HG03521 (cell line): ENCODE measurements at regions not wholly inside any gene's neighbourhood (a gene's known extent, or its start where the extent isn't known, plus 50 kb on each side); places are given as distances from the start of the nearest gene placed in this dataset.
"Not testable (repeated sequence)": the region's sequence is repeated elsewhere in the genome, so short reads cannot be mapped to it uniquely, and the experiment has no call there.

Source experiments
- ATAC-seq: cut with Tn5 transposase; IDR thresholded peaks from one replicate; pipeline ENCODE4 v1.9.1; 2021; ENCODE audit warnings: mild to moderate bottlenecking, moderate library complexity; ENCODE audit not compliant: unreplicated experiment

GRCh38 chr6:144932621-144933020, 647.5 kb downstream of the UTRN start:
- no peak for ATAC-seq

DNA sequence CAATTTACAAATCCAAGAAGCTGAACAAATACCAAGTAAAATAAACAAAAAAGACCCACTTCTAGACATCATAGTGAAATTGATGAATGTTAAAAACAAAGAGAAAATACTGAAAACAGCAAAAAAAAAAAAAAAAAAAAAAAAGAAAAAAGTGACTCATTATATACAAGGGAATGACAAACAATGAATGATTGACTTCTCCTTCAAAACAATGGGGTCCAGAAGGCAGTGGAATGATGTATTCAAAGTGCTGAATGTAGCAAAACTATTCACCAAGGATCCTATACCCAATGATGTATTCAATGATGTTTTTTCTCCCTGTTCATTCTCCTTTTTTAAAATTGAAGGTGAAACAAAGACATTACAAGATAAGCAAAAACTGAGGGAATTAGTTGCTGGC, 650.0 kb downstream of the UTRN start:
- ATAC-seq, result no peak

- ATAC-seq, result no peak
Measured at GRCh38 chr6:144935661-144936060, 650.5 kb downstream of the UTRN start.

DNA sequence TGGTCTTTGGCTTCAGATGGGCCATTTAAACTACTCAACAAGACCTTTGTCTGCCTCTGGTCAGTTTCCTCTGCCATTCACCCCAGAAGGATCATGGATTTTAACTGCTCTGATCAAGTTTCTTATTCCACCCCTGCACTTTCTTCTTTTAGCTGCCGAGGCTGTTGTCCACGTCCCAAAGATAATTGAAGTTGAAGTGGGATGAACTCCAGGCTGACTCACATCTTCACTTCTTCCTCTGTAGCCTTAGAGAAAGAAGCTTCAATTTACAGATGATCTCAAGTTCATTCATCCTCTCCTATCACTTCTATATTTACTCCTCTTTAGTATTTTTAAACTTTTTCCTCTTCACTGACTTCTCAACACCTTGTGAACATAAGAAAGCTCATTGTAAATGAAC, 651.6 kb downstream of the UTRN start:
- no peak for ATAC-seq

GRCh38 chr6:144939921-144940320, 654.8 kb downstream of the UTRN start:
- ATAC-seq, result no peak

GRCh38 chr6:144944106-144944505, 659.0 kb downstream of the UTRN start:
- no peak for ATAC-seq

DNA sequence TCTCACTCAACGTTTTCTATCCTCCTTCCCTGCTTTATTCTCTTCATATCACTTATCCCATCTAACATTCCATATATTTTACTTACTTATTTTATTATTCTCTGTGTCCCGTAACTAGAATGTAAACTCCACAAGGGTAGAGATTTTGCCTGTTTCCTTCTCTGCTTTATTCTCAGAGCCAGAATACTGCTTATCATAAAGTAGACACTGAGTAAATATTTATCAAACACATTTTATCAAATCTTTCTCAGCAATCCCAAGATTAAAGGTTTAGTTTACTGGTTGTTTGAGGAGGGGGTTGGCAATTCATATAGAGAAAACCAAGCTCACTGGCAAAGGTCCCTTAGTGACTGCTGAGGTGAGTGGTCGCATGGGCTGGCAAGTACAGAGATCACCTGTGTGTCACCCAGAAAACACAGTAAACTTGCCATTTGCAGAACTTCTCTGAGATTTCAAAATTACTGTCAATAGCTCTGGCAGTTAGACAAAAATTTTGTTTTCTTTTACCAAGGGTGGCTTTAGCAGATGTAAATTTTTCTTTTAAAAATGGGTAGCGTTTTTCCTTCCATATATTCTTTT, 662.4 kb downstream of the UTRN start:
- ATAC-seq, result no peak

DNA sequence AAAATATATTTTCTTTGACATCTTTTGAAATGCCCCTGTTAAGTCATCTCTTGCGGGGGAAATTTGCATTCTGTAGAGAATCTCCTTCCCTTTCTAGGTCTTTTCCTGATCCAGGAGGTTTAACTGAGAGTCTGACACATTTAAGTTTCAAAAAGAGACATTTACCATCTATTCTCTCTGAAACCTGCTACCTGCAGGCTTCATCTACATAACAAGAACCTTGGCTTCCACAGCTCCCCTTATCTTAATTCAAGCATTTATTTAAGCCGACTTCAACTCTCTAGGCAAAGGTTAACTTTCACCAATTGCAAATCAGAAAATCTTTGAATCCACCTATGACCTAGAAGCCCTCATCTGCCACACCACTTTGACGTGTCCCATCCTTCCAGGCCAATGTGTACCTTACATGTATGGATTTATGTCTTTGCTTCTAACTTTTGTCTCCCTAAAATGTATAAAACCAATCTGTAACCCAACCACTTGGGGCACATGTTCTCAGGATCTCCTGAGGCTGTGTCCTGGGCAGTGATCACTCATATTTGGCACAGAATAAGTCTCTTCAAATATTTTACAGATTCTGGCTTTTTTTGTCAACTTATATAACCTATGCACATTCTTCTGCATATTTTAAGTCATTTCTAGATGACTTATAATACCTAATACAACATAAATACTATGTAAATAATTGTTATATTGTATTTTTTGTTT, 666.7 kb downstream of the UTRN start:
- no peak for ATAC-seq

GRCh38 chr6:144952456-144953240, 667.5 kb downstream of the UTRN start:
- no peak for ATAC-seq

DNA sequence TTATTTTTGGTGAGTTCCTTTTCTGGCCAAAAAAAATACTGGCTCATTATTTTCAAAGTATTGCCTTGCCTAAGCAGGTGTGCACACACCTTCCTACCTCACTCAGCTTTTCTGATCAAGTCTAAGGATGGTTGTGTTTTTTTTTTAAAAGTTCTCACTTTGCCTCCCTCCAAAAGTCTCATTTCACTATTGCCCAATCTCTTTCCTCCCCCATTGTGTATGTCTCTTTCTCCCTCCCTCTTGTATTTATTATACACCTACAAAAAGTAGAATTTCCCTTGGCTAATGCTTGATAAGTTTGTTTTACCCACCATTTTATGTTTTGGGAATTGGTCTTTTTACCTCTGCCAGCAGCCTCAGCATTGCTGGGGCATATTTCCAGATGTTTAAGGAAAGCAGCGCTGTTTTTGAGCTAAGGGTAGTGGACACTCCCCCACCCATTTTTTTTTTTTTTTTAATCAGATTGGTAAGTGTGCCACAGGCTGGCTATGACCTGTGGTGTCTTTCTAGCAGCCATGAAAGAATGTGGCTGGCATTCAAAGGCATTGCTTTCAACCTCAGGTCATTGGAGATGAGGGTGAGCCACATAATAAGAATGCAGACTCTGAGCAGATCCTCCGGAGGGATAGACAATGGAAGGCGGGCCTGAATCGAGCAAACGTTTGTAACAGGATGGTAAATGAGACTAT, 668.6 kb downstream of the UTRN start:
- ATAC-seq, result no peak

GRCh38 chr6:144954241-144954556, 669.1 kb downstream of the UTRN start:
- ATAC-seq, result no peak

GRCh38 chr6:144955392-144955791, 670.3 kb downstream of the UTRN start:
- no peak for ATAC-seq

- ATAC-seq, result no peak
Measured at GRCh38 chr6:144955859-144956258, 670.7 kb downstream of the UTRN start.

DNA sequence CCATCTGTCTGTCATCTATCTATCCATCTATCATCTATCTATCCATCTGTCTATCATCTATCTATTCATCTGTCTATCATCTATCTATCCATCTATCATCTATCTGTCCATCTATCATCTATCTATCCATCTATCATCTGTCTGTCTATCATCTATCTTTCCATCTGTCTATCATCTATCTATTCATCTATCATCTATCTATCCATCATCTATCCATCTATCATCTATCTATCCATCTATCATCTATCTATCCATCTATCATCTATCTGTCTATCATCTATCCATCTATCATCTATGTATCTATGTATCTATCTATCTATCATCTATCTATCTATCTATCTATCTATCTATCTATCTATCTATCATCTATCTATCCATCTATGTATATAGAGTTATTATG, 671.6 kb downstream of the UTRN start:
- ATAC-seq, result not testable (repeated sequence)

- no peak for ATAC-seq
Measured at GRCh38 chr6:144957236-144957937, 672.3 kb downstream of the UTRN start.

- no peak for ATAC-seq
Measured at GRCh38 chr6:144969154-144969553, 684.0 kb downstream of the UTRN start.

DNA sequence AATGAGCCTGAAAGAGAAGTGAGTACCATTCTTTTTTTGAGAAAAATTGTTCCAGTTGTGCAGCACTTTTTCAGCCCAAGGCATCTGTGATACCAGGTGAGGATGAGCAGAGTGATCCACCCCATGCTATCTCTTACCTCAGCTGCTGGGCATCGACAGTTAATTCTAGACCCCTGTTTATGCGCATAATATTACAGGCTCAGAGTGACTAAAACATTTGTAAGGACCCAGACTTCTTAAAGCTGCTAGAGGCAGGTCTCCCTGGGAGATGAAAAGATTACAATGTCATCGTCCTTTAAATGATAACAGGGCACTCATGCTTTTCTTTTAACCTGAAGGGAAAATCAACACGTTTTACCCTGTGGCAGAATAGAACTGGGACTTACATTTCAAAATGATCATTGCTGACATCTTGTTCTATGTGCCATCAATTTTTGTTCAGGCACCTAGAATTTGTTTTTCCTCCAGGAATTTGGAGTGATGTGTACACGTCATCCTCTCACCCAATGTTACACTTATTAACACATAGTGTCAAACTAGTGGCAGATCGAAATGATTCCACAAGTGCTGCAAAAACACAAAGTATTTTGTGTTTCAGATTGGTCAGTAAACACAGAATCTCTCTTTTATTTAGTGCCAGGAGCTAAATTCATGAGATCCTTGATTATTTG, 684.6 kb downstream of the UTRN start:
- ATAC-seq, result no peak

DNA sequence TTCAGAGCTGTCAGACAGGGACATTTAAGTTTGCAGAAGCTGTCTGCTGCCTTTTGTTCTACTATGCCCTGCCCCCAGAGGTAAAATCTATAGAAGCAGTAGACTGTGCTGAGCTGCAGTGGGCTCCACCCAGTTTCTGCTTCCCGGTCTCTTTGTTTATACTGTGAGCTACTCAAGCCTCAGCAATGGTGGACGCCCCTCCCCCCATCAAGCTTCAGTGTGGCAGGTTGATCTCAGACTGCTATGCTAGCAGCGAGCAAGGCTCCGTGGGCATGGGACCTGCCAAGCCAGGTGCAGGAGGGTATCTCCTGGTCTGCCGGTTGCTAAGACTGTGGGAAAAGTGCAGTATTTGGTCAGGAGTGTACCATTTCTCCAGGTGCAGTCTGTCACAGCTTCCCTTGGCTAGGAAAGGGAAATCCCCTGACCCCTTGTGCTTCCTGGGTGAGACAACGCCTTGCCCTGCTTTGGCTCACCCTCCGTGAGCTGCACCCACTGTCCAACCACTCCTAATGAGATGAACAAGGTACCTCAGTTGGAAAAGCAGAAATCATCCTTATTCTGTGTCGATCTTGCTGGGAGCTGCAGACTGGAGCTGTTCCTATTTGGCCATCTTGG, 692.2 kb downstream of the UTRN start:
- not testable (repeated sequence) for ATAC-seq

GRCh38 chr6:144978208-144978607, 693.1 kb downstream of the UTRN start:
- ATAC-seq, result no peak

DNA sequence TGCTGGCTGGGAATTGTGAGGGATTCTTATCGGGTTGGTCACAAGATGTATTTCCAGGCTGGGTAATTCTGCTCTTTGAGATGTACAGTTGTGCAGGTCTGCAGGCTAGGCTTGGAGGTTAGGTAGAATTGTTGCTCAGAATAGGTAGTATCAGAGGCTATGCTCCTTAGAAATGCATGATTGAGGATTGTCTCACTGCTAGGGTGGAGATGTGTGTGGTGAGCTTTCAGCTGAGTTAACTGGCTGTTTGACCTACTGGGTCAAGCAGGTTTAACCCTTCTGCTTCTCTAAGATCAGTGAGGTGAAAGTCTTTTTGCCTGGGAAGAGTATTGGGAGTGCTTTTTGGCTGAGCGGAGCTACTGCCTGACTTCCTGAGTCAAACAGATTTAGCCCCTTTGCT, 701.1 kb downstream of the UTRN start:
- no peak for ATAC-seq
